GM21717 (cell line): ENCODE measurements at regions not wholly inside any gene's neighbourhood (a gene's known extent, or its start where the extent isn't known, plus 50 kb on each side); places are given as distances from the start of the nearest gene placed in this dataset.

Experiments
- ATAC-seq: cut with Tn5 transposase; IDR thresholded peaks from one replicate; pipeline ENCODE4 v1.9.1; 2021; ENCODE audit warnings: mild to moderate bottlenecking, moderate library complexity; ENCODE audit not compliant: unreplicated experiment

GRCh38 chrX:25226151-25226550 lies 210.4 kb upstream of the ARX start:
- ATAC-seq = no peak

- no peak for ATAC-seq
These were observed 203.7 kb upstream of the ARX start for GRCh38 chrX:25219480-25219879.

DNA sequence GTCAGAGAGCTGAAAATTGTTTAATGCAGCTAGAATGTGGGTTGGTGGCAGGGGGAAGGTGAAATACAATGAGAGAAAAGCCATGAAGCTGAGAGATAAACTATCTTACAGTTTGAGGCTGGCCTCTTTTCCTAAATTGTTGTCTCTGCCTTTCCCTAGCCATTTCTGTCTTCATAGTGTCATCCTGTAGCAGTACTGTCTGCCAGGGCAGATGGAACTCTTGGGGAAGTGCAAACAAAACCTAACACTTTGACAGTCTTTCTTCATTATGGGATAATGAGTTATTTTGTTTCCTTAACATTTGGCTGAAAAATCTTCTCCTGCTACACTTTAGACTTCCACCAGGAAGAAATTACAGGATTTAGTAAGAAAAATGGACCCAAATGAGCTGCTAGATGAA lies 197.8 kb upstream of the ARX start:
- ATAC-seq = no peak

DNA sequence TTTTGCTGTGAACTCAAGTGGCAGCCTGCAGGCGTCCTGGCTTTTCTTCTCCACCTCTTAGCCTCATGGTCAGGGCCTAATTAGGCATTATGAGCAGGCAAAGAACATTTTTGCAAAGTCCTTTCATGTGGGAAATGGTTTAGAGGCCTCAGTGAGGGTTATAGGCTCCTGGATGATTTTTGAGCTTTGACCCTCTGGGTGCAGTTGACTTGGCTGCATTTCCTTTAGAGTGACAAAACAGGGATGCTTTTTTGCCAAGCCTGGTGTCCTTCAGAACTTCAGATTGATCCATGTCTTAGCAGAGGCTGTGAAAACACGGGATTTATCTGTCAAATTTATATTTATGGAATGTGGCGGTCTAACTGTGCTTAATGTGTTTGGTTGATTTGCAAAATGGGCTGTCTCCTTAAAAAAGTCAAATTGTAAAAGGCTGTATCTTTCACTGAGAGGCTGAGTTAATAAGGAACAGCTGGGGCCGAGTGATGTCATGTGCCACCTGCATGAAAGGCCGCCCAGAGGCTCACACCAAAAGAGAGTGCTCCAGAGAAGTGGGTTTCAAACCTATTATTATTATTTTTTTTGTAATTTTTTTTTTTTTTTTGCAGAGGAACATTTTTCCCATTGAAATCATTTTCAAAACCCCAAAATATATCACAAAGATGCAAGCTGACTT lies 192.2 kb upstream of the ARX start:
- ATAC-seq = no peak

DNA sequence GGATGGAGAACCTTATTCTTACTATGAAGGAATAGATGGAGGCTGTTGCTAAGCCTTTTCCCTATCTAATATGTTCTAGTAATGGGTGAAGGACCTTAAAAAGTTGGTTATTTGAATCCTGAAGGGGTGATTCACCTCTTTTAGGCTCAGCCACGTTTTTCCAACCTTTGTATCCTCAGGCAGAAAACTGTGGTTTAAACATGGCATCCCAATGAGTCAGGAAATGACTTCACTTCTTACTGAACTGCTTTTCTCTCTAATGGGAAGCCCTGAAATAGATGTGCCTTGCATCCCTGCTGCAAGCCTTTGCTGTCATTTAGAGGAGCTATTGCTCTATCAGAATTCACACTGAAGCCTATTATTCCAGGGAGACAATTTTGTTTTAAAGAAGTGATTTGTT lies 191.0 kb upstream of the ARX start:
- no peak for ATAC-seq

GRCh38 chrX:25204182-25204581 lies 188.4 kb upstream of the ARX start:
- no peak for ATAC-seq

DNA sequence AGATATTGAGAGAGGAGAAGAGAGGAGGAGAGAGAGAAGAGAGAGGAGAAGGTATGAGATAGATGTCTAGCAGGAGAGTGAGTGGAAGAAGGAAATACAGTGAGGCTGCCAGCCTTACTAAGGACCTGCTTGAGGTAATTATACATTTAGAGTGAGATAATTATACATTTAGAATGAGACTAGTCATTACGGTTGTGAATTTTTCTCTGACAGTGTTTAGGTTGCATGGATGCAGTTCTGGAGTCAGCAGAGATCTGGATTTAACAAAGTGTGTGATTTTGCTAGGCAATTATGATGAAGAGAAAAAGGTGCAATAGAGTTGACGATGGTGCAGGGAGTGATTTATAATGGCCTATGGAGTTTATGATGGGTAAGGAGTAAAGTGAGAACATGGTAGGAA lies 187.1 kb upstream of the ARX start:
- ATAC-seq = no peak

DNA sequence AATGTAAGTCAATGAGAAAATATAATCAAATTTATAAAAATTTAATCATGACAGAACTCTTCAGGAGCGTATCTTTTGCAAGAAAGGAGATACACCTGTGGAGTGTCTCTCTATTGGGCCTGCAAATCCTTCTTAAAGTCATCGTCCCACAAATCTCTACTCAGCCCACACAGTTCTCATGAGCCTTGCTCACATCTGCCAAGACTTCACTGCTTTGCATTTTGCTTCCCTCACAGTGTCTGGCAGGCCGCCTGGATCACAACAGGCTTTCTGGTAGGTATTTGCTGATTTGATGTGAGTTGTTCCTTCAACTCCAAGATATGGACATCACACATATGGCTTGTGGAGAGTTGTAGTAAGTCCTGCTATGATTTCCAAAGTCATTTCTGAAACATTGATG lies 183.1 kb upstream of the ARX start:
- ATAC-seq = no peak

DNA sequence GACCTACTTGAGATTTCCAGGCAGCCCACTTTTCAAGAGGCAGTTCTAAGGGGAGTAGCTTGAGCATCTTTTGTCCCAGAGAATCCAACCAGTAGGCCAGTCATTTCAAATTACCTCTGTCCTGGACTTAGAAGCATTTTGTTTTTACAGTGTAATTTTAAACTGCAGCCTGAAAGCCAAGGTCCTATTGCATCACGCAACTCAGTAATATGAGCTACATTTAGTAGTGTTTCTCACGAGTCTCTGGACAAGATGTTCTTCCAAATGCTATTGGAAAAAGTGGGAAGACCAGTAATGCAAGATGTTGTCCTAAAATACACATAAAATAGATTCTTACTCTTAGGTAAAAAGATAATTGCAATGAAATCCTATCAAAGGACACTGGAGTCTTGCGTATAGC lies 182.5 kb upstream of the ARX start:
- ATAC-seq = no peak

- ATAC-seq = no peak
These were observed 180.5 kb upstream of the ARX start for GRCh38 chrX:25196221-25196620.

DNA sequence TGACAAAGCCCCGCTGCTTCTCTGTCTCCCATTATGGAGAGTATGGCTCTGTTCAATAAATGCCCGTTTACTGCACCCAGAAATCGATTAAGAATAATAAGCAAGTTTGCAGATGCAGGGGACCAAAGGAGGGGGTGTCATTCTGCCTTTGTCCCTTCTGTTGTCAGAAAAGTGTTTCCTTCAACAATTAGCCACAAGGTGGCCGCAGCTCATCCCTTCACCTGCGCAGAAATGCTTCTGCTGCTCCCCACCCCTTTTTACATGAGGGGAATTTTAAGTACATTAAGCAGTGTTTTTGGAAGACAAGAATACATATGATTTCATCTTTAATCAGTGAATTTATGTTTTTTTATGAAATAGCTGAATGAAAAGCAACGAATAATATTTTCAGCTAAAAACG lies 175.6 kb upstream of the ARX start:
- no peak for ATAC-seq

GRCh38 chrX:25181775-25182174 lies 166.0 kb upstream of the ARX start:
- ATAC-seq = no peak

DNA sequence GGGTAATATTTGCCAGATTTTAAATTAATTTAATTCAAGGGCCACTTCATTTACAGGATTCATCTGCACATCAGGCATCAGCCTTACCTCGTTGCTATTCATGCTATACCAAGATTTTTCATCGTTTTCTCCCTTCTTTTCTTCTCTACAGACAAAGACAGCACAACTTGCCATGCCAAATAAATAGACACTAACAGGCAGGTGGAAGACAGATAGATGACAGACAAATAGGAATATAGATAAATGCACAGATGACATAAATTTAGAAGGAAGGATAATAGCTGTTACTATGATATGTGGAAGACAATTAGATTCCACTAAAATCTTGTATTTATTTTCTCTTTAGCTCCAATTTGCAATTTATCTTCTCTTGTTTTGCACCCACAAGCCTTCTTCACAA lies 164.5 kb upstream of the ARX start:
- no peak for ATAC-seq

DNA sequence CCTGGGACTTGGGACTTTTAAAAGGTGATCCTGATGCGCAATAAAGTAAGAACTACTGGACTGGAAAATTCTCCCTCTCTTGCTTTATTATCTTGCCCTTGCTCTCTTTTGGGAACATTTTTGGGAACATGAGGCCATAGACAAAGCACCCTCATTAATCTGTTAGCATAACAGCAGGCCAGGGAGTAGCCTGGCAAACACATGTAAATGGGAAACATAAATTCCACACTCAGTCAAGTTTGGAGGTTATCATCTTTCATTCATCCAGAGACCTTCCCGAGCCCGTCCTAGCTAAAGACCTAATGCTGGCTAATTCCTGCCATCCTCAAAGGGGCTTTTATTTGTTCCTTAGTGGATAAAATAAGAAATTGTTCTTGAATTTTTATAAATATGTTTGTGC lies 162.8 kb upstream of the ARX start:
- no peak for ATAC-seq

DNA sequence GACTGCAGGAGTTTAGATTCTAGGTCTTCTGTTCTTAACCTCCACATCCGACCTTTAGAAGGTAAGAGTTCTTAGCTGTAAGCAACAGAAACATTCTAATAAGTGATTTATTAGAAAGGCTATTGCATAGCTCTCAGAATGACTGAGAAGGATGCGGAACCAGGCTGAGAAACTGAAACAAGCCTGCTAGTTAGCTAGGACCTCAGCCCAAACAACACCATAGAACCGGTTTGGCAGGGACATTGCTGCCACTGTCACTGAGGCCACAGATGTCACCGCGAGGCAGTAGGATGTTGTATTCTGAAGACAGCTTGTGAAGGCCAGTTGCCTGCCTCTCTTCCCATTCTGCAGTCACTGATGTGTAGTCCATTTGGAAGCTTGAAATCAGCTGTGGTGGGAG lies 160.0 kb upstream of the ARX start:
- ATAC-seq = no peak

DNA sequence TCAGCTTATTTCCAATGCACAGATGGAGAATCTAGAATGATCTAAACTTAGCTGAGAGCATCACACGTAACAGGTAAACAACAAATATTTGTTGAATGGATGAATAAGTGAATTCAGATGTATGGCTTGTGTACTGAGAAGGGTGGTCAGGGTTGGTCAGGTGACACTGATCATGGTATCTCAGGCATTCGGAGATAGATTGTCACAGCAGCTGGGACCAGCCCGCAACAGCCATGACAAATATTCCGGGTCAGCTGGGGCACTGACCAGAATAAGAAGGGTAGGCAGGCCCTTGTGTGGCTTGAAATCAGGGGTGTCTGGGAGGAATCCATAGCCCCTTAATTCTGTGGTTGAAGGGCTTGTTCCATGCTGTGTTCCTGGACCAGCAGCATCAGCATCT lies 159.4 kb upstream of the ARX start:
- ATAC-seq = no peak

DNA sequence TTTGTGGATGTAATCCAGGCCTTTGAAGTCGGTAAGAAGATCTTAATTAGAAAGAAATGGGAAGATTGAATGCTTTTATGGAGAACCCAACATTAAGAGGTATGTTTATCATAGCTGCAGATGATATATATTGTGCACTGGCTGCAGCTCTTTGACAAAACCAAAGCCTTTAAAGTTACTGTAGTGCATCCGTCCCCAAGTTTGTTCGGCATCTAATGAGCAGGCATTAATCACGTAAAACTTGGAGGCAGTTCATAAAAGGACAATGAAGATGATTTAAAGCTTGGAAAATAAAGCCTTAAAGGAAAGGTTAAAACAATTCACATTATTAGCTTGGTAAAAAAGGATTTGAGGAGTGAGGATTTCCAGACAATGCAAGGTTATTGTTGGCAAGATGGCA lies 150.8 kb upstream of the ARX start:
- no peak for ATAC-seq

DNA sequence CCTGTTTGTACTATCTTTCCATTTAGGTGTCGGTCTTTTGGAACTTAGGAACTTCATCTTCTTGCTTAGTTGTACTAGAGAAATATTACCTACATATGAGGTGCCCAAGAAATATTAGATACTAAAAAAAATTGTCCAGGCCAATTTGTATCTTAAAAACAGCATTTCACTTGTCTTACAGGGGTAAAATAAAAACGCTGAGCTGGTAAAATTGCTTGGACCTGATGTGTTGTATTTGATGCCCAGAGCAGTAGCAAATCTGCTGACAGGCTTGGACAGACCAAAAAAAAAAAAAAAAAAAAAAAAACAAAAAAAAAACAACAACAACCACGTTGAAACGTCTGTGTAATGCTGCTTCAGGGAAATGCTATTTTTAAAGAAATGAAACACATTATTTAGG lies 150.4 kb upstream of the ARX start:
- ATAC-seq = no peak

DNA sequence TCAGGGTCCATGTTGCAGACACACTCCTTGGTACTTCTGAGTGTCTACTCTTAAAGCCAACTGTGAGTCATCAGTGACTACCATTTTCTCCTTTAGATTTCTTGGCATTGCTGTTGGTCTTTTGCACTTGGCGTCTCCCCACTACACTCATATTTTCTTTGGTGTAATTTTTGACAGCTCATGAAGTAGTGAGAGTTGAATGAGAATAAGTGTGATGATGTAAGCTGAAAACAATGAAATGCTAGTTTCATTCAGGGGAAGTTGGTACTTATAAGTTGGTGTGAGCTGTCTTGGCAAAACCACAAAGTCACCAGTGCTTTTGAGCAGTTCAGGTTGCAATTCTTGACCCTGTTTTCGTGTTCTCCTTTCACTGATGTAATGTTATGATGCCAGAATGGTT lies 142.9 kb upstream of the ARX start:
- ATAC-seq = no peak

GRCh38 chrX:25156832-25157231 lies 141.1 kb upstream of the ARX start:
- ATAC-seq = no peak

- ATAC-seq = no peak
These were observed 140.6 kb upstream of the ARX start for GRCh38 chrX:25156323-25156722.

- ATAC-seq = no peak
These were observed 138.4 kb upstream of the ARX start for GRCh38 chrX:25154168-25154567.

- ATAC-seq = no peak
These were observed 136.0 kb upstream of the ARX start for GRCh38 chrX:25151749-25152148.
